SK-N-SH treated with all-trans-retinoic acid at 6 μM for 48 hours (cell line): ENCODE measurements at regions not wholly inside any gene's neighbourhood (a gene's known extent, or its start where the extent isn't known, plus 50 kb on each side); places are given as distances from the start of the nearest gene placed in this dataset.

Experiments
- ARNTL ChIP-seq: fragments of 450-650 bp; formaldehyde crosslinking; IDR thresholded peaks from 2 replicates; pipeline ENCODE4 v1.5.0; 2020; ENCODE audit warnings: low read depth, mild to moderate bottlenecking, moderate library complexity, borderline replicate concordance
- CSRNP3 ChIP-seq: fragments of 250-450 bp; sonication (Bioruptor Pico); IDR thresholded peaks from 2 replicates; pipeline ENCODE4 v1.5.1; 2021; ENCODE audit warnings: mild to moderate bottlenecking, moderate library complexity
- PATZ1 ChIP-seq: fragments of 250-450 bp; sonication (Bioruptor Pico); IDR thresholded peaks from 2 replicates; pipeline ENCODE4 v1.8.0; 2020; ENCODE audit warnings: mild to moderate bottlenecking, moderate library complexity, borderline replicate concordance
- ZC3H10 ChIP-seq: fragments of 250-450 bp; sonication (Bioruptor Pico); IDR thresholded peaks from 2 replicates; pipeline ENCODE4 v1.5.1; 2021; ENCODE audit warnings: mild to moderate bottlenecking, moderate library complexity
- ZFP30 ChIP-seq: fragments of 450-650 bp; formaldehyde crosslinking; IDR thresholded peaks from 2 replicates; pipeline ENCODE4 v1.5.0; 2022; ENCODE audit warnings: mild to moderate bottlenecking, moderate library complexity
- ZNF565 ChIP-seq: fragments of 450-650 bp; formaldehyde crosslinking; conservative IDR thresholded peaks from 2 replicates; pipeline ENCODE4 v1.5.0; 2020; ENCODE audit warnings: low read depth, mild to moderate bottlenecking, moderate library complexity
- TF ChIP-seq, protein P1 (sequence below): fragments of 250-450 bp; sonication (Bioruptor Pico); IDR thresholded peaks from 2 replicates; pipeline ENCODE4 v1.5.0; 2020; ENCODE audit warnings: mild to moderate bottlenecking, moderate library complexity

GRCh38 chr2:237201461-237202287, 116.0 kb downstream of the COPS8 start:
- TF ChIP-seq ZFP30 (CRISPR knock-in tag) (no peak), ARNTL (CRISPR knock-in tag) (no peak), ZNF565 (CRISPR knock-in tag) (no peak), PATZ1 (CRISPR knock-in tag) (no peak), ZC3H10 (no peak), CSRNP3 (CRISPR knock-in tag) (no peak)
- TF ChIP-seq, protein P1, sequence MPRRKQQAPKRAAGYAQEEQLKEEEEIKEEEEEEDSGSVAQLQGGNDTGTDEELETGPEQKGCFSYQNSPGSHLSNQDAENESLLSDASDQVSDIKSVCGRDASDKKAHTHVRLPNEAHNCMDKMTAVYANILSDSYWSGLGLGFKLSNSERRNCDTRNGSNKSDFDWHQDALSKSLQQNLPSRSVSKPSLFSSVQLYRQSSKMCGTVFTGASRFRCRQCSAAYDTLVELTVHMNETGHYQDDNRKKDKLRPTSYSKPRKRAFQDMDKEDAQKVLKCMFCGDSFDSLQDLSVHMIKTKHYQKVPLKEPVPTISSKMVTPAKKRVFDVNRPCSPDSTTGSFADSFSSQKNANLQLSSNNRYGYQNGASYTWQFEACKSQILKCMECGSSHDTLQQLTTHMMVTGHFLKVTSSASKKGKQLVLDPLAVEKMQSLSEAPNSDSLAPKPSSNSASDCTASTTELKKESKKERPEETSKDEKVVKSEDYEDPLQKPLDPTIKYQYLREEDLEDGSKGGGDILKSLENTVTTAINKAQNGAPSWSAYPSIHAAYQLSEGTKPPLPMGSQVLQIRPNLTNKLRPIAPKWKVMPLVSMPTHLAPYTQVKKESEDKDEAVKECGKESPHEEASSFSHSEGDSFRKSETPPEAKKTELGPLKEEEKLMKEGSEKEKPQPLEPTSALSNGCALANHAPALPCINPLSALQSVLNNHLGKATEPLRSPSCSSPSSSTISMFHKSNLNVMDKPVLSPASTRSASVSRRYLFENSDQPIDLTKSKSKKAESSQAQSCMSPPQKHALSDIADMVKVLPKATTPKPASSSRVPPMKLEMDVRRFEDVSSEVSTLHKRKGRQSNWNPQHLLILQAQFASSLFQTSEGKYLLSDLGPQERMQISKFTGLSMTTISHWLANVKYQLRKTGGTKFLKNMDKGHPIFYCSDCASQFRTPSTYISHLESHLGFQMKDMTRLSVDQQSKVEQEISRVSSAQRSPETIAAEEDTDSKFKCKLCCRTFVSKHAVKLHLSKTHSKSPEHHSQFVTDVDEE (CRISPR knock-in tag) = no peak
